ENCODE measurements at regions not wholly inside any gene's neighbourhood (a gene's known extent, or its start where the extent isn't known, plus 50 kb on each side); places are given as distances from the start of the nearest gene placed in this dataset.

DNA sequence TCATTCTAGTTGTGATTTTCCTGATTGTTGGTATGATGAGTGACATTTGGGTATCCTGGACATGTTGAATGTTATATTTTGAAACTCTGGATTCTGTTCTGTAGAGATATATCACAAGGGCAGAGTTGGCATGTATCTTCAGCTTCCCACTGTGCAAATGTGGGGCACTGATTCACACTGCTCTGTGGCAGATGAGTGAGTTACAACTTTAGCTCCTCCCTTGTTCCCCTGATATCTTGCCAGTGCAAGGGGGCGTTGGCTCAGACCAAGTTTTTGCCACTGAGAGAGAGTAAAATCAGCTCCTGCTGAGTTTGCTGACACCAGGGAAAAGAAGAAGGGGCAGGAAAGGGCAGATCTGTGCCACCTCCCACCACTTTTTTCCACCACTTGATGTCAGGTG lies 199.6 kb upstream of the MMADHC start:
- TF ChIP-seq, protein P1, sequence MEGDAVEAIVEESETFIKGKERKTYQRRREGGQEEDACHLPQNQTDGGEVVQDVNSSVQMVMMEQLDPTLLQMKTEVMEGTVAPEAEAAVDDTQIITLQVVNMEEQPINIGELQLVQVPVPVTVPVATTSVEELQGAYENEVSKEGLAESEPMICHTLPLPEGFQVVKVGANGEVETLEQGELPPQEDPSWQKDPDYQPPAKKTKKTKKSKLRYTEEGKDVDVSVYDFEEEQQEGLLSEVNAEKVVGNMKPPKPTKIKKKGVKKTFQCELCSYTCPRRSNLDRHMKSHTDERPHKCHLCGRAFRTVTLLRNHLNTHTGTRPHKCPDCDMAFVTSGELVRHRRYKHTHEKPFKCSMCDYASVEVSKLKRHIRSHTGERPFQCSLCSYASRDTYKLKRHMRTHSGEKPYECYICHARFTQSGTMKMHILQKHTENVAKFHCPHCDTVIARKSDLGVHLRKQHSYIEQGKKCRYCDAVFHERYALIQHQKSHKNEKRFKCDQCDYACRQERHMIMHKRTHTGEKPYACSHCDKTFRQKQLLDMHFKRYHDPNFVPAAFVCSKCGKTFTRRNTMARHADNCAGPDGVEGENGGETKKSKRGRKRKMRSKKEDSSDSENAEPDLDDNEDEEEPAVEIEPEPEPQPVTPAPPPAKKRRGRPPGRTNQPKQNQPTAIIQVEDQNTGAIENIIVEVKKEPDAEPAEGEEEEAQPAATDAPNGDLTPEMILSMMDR (conservative IDR thresholded peaks at IDR 0.05 in 1 of 2, IDR thresholded peaks at IDR 0.05 in 1 of 2; ENCODE audit: low read depth in 1 of 2, low read length in 2 of 2): no peak
- TF ChIP-seq EZH2 (IDR thresholded peaks at IDR 0.05; ENCODE audit: low read length, missing control alignments): no peak

All from fibroblast of lung (primary cell).